ENCODE measurements at regions not wholly inside any gene's neighbourhood (a gene's known extent, or its start where the extent isn't known, plus 50 kb on each side); places are given as distances from the start of the nearest gene placed in this dataset.

DNA sequence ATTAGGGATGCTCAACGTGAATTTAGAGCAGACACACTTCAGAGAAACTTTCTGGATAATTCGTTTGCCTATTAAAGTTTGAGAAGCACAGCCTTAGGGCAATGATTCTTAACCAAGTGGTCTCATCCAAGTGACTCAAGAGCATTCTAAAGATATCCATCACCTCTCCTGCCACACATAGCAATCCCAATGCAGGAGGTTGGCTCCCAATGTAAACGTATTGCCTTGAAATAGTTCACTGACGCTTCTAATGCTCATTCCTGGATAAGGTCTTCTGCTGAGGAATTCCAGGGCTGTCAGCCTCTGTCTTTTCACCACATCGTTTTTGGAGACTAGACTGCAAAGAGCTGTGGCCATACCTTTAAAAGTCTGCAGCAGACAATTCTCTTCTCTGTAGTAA, 279.8 kb upstream of the DACH1 start:
- no peak for ATAC-seq
- Histone ChIP-seq H2AFZ (ENCODE audit: control insufficient read depth, low read depth, low read length) (no peak overlapping the region), H3K4me1 (ENCODE audit: control insufficient read depth, insufficient read depth, low read length) (no peaks in the 10 kb centered on the region), H4K20me1 (ENCODE audit: control insufficient read depth, insufficient read depth) (no peaks in the 10 kb centered on the region), H3K79me2 (ENCODE audit: control insufficient read depth, insufficient read depth, low read length) (no peaks in the 10 kb centered on the region), H3K9ac (ENCODE audit: control insufficient read depth, insufficient read depth, low read length) (no peak overlapping the region), H3K27me3 (replicated peaks in 1 of 2; ENCODE audit: control insufficient read depth in 2 of 2, insufficient read depth in 2 of 2, low read length in 1 of 2) (no peaks in the 10 kb centered on the region), H3K4me3 (no peak overlapping the region), H3K36me3 (ENCODE audit: control insufficient read depth in 2 of 2, insufficient read depth in 2 of 2, low read length in 1 of 2) (no peaks in the 10 kb centered on the region), H3K27ac (ENCODE audit: control insufficient read depth, insufficient read depth) (no peak overlapping the region), H3K9me3 (replicated peaks; ENCODE audit: control insufficient read depth, insufficient read depth, low read length) (no peaks in the 10 kb centered on the region), H3K4me2 (ENCODE audit: control insufficient read depth, insufficient read depth) (no peak overlapping the region)
- ChIA-PET CTCF (no interaction called here), RAD21 (ENCODE audit: unreplicated experiment) (no interaction called here), SMC1A (ENCODE audit: uncharacterized antibody, unreplicated experiment) (no interaction called here), POLR2A (interaction anchor here (0.7 kb wide), 1 partner anchor 26 kb away, joined by 3 read pairs; no protein-coding TSS in a partner anchor)
- 15% methylated on average over 5 of the region's 5 CpGs for WGBS (ENCODE audit: insufficient coverage, insufficient replicate concordance, low lambda C conversion rate, missing lambda C conversion rate)
- no peak for FAIRE-seq
- DNase-seq (ENCODE audit: low read depth, low spot score) = no peak
- no TSS peak for BruUV-seq (replicated peaks)
- in situ Hi-C loops (cut with MboI) (no loop called here), intact Hi-C loops (cut with micrococcal nuclease; ENCODE audit: unreplicated experiment) (no loop called here)
- TF ChIP-seq PAX5 (IDR thresholded peaks at IDR 0.05; ENCODE audit: borderline replicate concordance, low read depth, low read length) = no peak
- TF ChIP-seq, protein P1, sequence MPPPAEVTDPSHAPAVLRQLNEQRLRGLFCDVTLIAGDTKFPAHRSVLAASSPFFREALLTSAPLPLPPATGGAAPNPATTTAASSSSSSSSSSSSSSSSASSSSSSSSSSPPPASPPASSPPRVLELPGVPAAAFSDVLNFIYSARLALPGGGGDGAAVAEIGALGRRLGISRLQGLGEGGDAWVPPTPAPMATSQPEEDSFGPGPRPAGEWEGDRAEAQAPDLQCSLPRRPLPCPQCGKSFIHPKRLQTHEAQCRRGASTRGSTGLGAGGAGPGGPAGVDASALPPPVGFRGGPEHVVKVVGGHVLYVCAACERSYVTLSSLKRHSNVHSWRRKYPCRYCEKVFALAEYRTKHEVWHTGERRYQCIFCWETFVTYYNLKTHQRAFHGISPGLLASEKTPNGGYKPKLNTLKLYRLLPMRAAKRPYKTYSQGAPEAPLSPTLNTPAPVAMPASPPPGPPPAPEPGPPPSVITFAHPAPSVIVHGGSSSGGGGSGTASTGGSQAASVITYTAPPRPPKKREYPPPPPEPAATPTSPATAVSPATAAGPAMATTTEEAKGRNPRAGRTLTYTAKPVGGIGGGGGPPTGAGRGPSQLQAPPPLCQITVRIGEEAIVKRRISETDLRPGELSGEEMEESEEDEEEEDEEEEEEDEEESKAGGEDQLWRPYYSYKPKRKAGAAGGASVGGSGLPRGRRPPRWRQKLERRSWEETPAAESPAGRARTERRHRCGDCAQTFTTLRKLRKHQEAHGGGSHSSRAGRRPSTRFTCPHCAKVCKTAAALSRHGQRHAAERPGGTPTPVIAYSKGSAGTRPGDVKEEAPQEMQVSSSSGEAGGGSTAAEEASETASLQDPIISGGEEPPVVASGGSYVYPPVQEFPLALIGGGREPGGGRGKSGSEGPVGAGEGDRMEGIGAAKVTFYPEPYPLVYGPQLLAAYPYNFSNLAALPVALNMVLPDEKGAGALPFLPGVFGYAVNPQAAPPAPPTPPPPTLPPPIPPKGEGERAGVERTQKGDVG (CRISPR knock-in tag; IDR thresholded peaks at IDR 0.05) = no peak
- TF ChIP-seq MYC (IDR thresholded peaks at IDR 0.05; ENCODE audit: insufficient read depth, insufficient read length, insufficient replicate concordance, low read length, severe bottlenecking) = no peak
- no peak for TF ChIP-seq ZNF24 (IDR thresholded peaks at IDR 0.05)
- no peak for TF ChIP-seq STAT1 (conservative IDR thresholded peaks at IDR 0.05)
- no peak for TF ChIP-seq EP300 (IDR thresholded peaks at IDR 0.05; ENCODE audit: borderline replicate concordance in 1 of 2, control insufficient read depth in 1 of 2, low read depth in 2 of 2, low read length in 2 of 2)
- TF ChIP-seq ATF7 (IDR thresholded peaks at IDR 0.05; ENCODE audit: low read depth) = no peak
- TF ChIP-seq KDM1A (IDR thresholded peaks at IDR 0.05; ENCODE audit: borderline replicate concordance) = no peak
- TF ChIP-seq MEF2A (IDR thresholded peaks at IDR 0.05; ENCODE audit: insufficient read depth, low read depth, low read length) = no peak
- no peak for TF ChIP-seq KLF5 (IDR thresholded peaks at IDR 0.05; ENCODE audit: partially characterized antibody)
- no peak for TF ChIP-seq HDAC6 (IDR thresholded peaks at IDR 0.05; ENCODE audit: unreplicated experiment)
- TF ChIP-seq IRF5 (IDR thresholded peaks at IDR 0.05; ENCODE audit: borderline replicate concordance) = no peak
- TF ChIP-seq, protein P2, sequence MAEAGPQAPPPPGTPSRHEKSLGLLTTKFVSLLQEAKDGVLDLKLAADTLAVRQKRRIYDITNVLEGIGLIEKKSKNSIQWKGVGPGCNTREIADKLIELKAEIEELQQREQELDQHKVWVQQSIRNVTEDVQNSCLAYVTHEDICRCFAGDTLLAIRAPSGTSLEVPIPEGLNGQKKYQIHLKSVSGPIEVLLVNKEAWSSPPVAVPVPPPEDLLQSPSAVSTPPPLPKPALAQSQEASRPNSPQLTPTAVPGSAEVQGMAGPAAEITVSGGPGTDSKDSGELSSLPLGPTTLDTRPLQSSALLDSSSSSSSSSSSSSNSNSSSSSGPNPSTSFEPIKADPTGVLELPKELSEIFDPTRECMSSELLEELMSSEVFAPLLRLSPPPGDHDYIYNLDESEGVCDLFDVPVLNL (IDR thresholded peaks at IDR 0.05; ENCODE audit: low read depth, low read length) = no peak
- no peak for TF ChIP-seq EGR1 (IDR thresholded peaks at IDR 0.05; ENCODE audit: borderline replicate concordance in 1 of 2, low read depth in 2 of 2, low read length in 2 of 2)
- TF ChIP-seq, protein P3, sequence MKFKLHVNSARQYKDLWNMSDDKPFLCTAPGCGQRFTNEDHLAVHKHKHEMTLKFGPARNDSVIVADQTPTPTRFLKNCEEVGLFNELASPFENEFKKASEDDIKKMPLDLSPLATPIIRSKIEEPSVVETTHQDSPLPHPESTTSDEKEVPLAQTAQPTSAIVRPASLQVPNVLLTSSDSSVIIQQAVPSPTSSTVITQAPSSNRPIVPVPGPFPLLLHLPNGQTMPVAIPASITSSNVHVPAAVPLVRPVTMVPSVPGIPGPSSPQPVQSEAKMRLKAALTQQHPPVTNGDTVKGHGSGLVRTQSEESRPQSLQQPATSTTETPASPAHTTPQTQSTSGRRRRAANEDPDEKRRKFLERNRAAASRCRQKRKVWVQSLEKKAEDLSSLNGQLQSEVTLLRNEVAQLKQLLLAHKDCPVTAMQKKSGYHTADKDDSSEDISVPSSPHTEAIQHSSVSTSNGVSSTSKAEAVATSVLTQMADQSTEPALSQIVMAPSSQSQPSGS (IDR thresholded peaks at IDR 0.05; ENCODE audit: low read length) = no peak
- TF ChIP-seq, protein P4, sequence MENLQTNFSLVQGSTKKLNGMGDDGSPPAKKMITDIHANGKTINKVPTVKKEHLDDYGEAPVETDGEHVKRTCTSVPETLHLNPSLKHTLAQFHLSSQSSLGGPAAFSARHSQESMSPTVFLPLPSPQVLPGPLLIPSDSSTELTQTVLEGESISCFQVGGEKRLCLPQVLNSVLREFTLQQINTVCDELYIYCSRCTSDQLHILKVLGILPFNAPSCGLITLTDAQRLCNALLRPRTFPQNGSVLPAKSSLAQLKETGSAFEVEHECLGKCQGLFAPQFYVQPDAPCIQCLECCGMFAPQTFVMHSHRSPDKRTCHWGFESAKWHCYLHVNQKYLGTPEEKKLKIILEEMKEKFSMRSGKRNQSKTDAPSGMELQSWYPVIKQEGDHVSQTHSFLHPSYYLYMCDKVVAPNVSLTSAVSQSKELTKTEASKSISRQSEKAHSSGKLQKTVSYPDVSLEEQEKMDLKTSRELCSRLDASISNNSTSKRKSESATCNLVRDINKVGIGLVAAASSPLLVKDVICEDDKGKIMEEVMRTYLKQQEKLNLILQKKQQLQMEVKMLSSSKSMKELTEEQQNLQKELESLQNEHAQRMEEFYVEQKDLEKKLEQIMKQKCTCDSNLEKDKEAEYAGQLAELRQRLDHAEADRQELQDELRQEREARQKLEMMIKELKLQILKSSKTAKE (IDR thresholded peaks at IDR 0.05; ENCODE audit: low read depth, poor library complexity, severe bottlenecking) = no peak
